Amniotic stem cell (primary cell): ENCODE measurements at regions not wholly inside any gene's neighbourhood (a gene's known extent, or its start where the extent isn't known, plus 50 kb on each side); places are given as distances from the start of the nearest gene placed in this dataset.
"Not testable (repeated sequence)": the region's sequence is repeated elsewhere in the genome, so short reads cannot be mapped to it uniquely, and the experiment has no call there.

Experiments
- DNase-seq: peaks from one replicate; lab custom pipeline; 2025; lab: John Stamatoyannopoulos, UW

GRCh38 chr10:2340831-2341647 is 603.7 kb upstream of the ADARB2 start:
- DNase-seq, result no peak

GRCh38 chr10:2335626-2336025 is 598.3 kb upstream of the ADARB2 start:
- no peak for DNase-seq

- no peak for DNase-seq
These were observed 597.2 kb upstream of the ADARB2 start for GRCh38 chr10:2334575-2334974.

DNA sequence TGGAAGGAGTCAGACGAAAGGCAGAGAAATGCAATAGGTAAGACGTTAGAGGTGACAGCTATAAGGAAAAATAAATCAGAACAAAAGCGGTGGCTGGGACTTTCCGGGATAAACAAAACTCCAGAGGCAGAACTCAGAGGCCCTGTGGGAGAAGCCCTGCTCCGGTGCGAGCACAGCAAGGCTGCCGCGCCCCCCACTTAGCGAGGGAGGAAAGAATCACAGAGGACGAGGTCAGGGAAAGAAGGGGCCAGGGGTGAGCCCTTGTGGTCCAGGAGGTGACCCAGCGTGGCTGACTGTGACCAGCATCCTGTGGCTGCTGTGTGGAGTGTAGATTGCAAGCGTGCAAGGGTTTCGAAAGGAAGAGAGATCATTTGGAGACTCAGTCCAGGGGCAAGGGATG is 591.8 kb upstream of the ADARB2 start:
- no peak for DNase-seq

DNA sequence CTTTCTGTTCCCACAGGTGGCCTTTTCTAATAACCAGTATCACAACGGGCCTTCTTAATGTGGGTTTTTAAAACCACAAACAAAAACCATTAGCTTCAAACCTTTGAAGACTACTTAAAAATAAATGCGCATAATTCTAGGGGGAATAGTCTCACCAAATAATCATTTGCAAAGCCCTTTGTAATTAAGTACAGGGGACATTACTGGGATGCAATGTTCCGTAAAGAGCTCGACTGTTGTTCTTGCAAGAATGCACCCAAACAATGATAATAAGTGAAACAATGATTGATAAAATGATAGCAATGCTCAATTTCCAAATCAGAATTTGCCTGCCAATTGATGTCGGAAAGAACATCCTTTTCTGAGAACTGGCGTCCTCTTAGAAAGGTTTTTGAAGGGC is 589.1 kb upstream of the ADARB2 start:
- no peak for DNase-seq

- DNase-seq, result not testable (repeated sequence)
These were observed 577.7 kb upstream of the ADARB2 start for GRCh38 chr10:2315045-2315485.

- no peak for DNase-seq
These were observed 568.8 kb upstream of the ADARB2 start for GRCh38 chr10:2306081-2306480.

DNA sequence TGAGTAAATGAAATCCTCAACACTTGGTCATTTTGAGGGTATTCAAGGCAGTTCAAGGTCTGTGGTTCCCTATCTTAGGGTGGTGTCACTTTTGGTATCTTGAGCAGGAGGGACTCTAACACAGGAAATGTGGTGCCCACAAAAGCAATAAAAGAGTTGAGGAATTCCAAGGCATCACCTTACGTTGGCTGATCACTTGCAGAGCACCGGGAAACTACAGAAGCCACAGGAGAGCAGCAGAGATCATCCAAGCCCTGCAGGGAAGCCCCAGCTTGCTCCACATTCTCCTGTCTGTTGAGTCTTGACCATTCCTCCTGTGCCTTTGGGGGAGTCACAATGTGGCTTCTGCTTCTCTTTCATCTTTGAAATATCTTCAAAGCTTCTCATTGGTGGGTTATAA is 565.8 kb upstream of the ADARB2 start:
- no peak for DNase-seq

GRCh38 chr10:2301227-2301626 is 563.9 kb upstream of the ADARB2 start:
- DNase-seq, result no peak

DNA sequence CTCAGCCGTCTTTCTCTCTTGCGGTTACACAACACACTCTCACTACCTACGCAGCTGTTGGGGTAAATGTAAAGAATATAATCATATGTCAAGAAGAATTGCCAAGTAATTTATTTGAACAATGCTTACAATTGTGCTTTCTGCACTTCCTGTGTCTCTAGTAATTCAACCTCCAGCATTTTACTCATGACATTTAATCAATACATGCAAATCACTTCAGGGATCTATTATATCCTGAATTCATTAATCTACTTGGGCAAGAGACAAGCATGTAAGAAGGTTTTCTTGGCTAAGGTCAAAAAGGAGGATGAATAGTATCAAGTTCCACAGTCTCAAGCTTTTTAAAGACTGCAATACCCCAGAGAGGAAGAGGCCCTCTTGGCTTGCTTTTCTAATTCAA is 562.9 kb upstream of the ADARB2 start:
- DNase-seq, result no peak

- no peak for DNase-seq
These were observed 559.0 kb upstream of the ADARB2 start for GRCh38 chr10:2296179-2296891.

GRCh38 chr10:2294739-2295138 is 557.4 kb upstream of the ADARB2 start:
- DNase-seq, result no peak

DNA sequence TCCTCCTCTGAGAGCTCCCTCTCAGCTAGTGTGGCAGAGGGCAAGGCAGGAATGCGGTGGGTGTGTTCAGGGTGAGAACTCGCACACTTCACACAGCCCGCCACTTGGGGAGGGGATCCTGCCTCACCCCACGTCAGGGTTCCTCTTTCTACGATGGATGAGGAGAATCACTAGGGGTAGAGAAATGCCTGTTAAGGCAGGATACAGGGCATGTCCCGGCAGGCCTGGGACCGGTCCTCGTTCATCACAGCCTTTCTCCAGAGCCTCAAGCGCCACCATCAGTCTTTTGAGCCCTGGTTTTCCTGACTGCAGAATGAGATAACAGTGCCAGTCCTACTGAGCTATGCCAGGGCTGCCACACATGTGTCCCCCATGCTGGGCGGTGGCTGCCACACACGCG is 546.7 kb upstream of the ADARB2 start:
- no peak for DNase-seq

DNA sequence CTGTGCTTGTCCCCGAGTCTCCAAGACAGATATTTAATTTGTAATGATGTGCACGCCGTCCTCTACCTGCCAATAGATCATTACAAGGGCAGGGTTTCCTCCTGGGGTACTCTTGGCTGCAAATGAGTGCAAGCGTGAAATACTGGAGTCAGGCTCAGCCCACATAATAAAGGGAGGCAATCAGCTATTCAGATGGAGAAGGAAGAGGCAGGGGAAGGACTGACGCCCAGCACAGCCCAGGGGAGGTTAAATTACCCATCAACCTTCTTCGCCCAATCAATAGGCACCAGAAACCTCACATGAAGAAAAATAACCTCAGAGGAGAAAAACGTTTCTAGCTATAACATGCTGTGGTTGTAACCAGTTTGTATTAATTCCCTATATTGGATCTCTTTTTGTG is 544.9 kb upstream of the ADARB2 start:
- no peak for DNase-seq

DNA sequence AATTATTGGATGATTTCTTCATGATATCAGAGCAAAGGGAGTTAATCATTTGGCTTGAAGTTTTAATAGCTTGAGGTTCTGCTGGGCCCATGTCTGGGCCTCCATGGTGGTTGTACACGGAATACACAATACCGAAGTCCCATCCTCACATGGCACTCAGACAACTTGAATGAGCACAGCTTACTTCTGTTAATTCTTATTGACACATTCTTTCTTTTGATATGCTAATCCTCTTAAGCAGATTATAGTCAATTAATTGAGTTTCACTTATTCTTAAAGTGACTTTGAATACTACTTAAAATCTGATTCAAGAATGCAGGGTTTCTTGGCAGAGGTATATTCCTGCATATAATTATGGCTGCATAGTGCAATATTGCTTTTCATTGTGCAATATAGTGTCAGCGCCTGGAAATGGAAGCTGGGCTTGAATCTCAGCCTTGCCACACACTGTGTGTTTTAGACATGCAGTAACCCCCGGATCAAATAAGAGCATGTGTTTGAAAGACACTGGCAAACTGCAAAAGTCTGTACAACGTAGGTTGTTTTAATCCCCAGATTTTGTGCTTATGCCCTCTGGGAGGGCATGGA is 543.5 kb upstream of the ADARB2 start:
- DNase-seq, result no peak

DNA sequence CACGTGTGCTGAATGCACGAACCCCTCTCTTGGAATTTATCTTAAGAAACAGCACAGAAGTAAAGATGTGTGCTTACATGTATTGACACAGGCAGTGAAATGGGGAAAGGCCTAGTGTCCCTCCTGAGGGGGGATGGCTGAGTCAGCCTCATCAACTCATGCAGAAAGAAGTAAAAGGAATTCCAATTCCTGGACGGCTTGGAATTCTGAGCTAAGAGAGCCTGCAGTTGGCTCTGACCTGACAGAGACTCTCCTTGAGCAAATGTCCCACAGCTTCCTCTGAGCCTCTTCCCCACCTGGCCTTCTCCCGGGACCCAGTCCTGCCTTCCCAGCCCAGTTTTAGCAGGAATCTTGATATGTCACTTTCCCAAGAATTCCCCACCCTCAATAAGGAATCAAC is 542.4 kb upstream of the ADARB2 start:
- no peak for DNase-seq

- no peak for DNase-seq
These were observed 541.0 kb upstream of the ADARB2 start for GRCh38 chr10:2278363-2278762.

DNA sequence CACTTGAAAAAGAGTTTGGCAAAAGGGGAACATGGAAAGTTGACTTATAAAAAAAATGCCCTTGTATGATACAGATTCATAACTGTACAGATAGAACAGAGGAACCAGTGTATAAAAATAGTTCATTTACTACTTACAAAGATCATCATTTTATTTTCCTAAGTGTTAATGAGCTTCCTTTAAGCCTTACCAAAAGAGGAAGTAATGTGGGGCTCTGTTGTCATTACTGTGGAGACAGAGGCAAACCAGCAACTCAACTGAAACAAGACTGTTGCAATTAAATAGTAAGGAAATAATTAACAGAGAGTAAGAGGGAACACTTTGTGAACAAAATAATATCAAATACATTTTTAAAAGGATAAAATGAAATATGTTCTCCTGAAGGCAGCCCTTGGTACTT is 526.2 kb upstream of the ADARB2 start:
- no peak for DNase-seq

DNA sequence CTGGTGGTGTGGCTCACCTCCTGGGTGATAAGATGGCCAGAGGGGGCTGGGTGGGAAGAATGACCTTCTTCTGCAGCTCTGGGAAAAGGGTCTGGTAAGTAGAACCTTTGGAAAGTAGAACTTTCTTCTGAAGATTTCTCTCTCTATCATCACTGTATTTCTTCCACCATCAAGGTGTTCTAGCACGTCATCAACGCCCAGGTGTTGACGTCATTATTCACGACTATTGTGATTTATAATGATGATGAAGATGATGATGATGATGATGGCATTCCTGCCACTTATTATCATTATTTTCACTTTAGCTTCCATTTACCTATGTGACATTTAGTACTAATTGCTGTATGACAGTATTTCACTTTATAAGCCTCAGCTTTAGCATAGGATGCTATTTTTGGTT is 525.6 kb upstream of the ADARB2 start:
- no peak for DNase-seq

GRCh38 chr10:2262333-2262732 is 525.0 kb upstream of the ADARB2 start:
- DNase-seq, result no peak

DNA sequence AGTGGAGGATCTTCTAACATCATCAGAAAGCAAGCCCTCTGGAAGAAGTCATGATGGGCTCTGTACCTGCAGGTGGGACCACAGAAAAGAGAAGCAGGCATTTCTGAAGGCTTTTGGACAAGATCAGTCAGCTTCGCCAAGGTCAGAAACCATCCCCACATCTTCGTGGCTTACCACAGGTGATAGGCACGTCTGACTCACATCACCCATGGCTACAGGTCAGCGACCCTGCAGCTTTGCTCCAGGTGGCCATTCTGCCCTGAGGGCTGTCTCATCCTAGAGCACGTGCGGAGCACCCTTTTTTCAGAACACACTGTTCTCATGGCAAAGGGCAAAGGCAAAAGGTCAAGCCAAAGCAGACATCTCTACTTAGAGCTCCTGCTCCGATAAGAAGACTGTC is 518.9 kb upstream of the ADARB2 start:
- no peak for DNase-seq

- no peak for DNase-seq
These were observed 514.8 kb upstream of the ADARB2 start for GRCh38 chr10:2252096-2252495.

- DNase-seq, result no peak
These were observed 514.3 kb upstream of the ADARB2 start for GRCh38 chr10:2251631-2252030.
